OCI-LY1 (cell line): ENCODE measurements at regions not wholly inside any gene's neighbourhood (a gene's known extent, or its start where the extent isn't known, plus 50 kb on each side); places are given as distances from the start of the nearest gene placed in this dataset.

Experiments
- H2AFZ ChIP-seq: fragments of 200-600 bp; sonication (generic), shearing (Covaris generic); 2 replicates; pipeline ENCODE4 v1.6.0; 2014; ENCODE audit warnings: antibody characterized with exemption, mild to moderate bottlenecking, low read length
- H3F3A ChIP-seq: fragments of 200-600 bp; sonication (generic), shearing (Covaris generic); 2 replicates; pipeline ENCODE4 v1.6.0; 2014; ENCODE audit warnings: mild to moderate bottlenecking, antibody characterized with exemption, low read length, moderate library complexity; ENCODE audit not compliant: insufficient read depth
- H3K27ac ChIP-seq: fragments of 200-600 bp; sonication (generic); 2 replicates; pipeline ENCODE4 v1.5.1; 2014; ENCODE audit warnings: low read length, mixed run types, mild to moderate bottlenecking, low read depth; ENCODE audit not compliant: poor library complexity, severe bottlenecking
- H3K27me3 ChIP-seq: fragments of 200-600 bp; sonication (generic); 2 replicates; pipeline ENCODE4 v1.6.0; 2014; ENCODE audit warnings: antibody characterized with exemption, mild to moderate bottlenecking, low read length, moderate library complexity; ENCODE audit not compliant: insufficient read depth
- H3K36me3 ChIP-seq: fragments of 200-600 bp; sonication (generic); 2 replicates; pipeline ENCODE4 v1.6.1; 2014; ENCODE audit warnings: mild to moderate bottlenecking, antibody characterized with exemption, low read length, moderate library complexity, mixed read lengths; ENCODE audit not compliant: insufficient read depth
- H3K4me1 ChIP-seq: fragments of 200-600 bp; sonication (generic); 2 replicates; pipeline ENCODE4 v1.5.1; 2014; ENCODE audit warnings: mild to moderate bottlenecking, low read length, moderate library complexity; ENCODE audit not compliant: insufficient read depth, severe bottlenecking
- H3K4me2 ChIP-seq: fragments of 200-600 bp; sonication (generic), shearing (Covaris generic); 2 replicates; pipeline ENCODE4 v1.6.1; 2014; ENCODE audit warnings: low read length
- H3K4me3 ChIP-seq: fragments of 200-600 bp; sonication (generic); 2 replicates; pipeline ENCODE4 v1.5.1; 2014; ENCODE audit warnings: low read length, low read depth, mild to moderate bottlenecking, mixed read lengths; ENCODE audit not compliant: poor library complexity, severe bottlenecking
- H3K79me2 ChIP-seq: fragments of 200-600 bp; shearing (Covaris generic); 2 replicates; pipeline ENCODE4 v1.6.1; 2016; ENCODE audit warnings: mixed run types, low read length, mixed read lengths; ENCODE audit not compliant: insufficient read depth
- H3K9ac ChIP-seq: fragments of 200-600 bp; sonication (generic), shearing (Covaris generic); 2 replicates; pipeline ENCODE4 v1.6.1; 2014; ENCODE audit warnings: mild to moderate bottlenecking, low read length, mixed read lengths
- H3K9me2 ChIP-seq: fragments of 200-600 bp; sonication (generic), shearing (Covaris generic); 2 replicates; pipeline ENCODE4 v1.6.1; 2014; ENCODE audit warnings: low read depth, mild to moderate bottlenecking, low read length, mixed read lengths
- H3K9me3 ChIP-seq: fragments of 200-600 bp; shearing (Covaris generic); 2 replicates; pipeline ENCODE4 v1.6.1; 2014; ENCODE audit warnings: low read length, mixed read lengths
- H4K20me1 ChIP-seq: fragments of 200-600 bp; sonication (generic), shearing (Covaris generic); 2 replicates; pipeline ENCODE4 v1.6.0; 2016; ENCODE audit warnings: mild to moderate bottlenecking, low read length; ENCODE audit not compliant: insufficient read depth
- EZH2 ChIP-seq: fragments of 200-600 bp; sonication (generic), shearing (Covaris generic); IDR thresholded peaks from 2 replicates; pipeline ENCODE4 v1.8.0; 2017; ENCODE audit warnings: borderline replicate concordance, mixed run types, mild to moderate bottlenecking, antibody characterized with exemption, low read length, moderate library complexity, mixed read lengths
- TF ChIP-seq, protein P1 (sequence below): fragments of 200-600 bp; sonication (generic), shearing (Covaris generic); IDR thresholded peaks from 2 replicates; pipeline ENCODE4 v1.5.1; 2017; ENCODE audit warnings: mild to moderate bottlenecking, antibody characterized with exemption, low read length, moderate library complexity, mixed read lengths

DNA sequence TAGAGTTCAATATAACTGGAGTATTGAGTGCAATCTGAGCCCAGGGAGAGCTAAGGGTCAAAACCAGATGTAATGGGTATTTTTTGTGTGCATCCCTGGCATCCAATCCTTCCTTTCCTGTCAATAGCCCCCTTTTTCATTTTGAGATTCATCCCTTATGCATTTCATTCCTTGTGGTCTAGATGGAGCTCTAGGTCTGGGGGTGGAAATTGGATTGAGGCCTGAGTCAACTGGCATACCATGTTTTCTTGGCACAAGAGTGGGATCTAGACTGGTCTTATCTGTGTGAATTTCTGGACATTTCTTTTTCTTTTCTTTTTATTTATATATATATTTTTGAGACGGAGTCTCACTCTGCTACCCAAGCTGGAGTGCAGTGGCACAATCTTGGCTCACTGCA, 67.3 kb upstream of the RAB3GAP2 start:
- H3K27ac ChIP-seq = no peak overlapping the region
- H3K9ac ChIP-seq = no peak overlapping the region
- H4K20me1 ChIP-seq = no peaks in the 10 kb centered on the region
- H3K9me3 ChIP-seq = no peaks in the 10 kb centered on the region
- TF ChIP-seq, protein P1, sequence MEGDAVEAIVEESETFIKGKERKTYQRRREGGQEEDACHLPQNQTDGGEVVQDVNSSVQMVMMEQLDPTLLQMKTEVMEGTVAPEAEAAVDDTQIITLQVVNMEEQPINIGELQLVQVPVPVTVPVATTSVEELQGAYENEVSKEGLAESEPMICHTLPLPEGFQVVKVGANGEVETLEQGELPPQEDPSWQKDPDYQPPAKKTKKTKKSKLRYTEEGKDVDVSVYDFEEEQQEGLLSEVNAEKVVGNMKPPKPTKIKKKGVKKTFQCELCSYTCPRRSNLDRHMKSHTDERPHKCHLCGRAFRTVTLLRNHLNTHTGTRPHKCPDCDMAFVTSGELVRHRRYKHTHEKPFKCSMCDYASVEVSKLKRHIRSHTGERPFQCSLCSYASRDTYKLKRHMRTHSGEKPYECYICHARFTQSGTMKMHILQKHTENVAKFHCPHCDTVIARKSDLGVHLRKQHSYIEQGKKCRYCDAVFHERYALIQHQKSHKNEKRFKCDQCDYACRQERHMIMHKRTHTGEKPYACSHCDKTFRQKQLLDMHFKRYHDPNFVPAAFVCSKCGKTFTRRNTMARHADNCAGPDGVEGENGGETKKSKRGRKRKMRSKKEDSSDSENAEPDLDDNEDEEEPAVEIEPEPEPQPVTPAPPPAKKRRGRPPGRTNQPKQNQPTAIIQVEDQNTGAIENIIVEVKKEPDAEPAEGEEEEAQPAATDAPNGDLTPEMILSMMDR = no peak
- TF ChIP-seq EZH2 = no peak
- no peaks in the 10 kb centered on the region for H3K9me2 ChIP-seq
- H2AFZ ChIP-seq = no peak overlapping the region
- no peaks in the 10 kb centered on the region for H3F3A ChIP-seq
- no peak overlapping the region for H3K4me3 ChIP-seq
- H3K79me2 ChIP-seq = no peaks in the 10 kb centered on the region
- H3K36me3 ChIP-seq = no peaks in the 10 kb centered on the region
- H3K4me1 ChIP-seq = no peaks in the 10 kb centered on the region
- H3K4me2 ChIP-seq = no peak overlapping the region
- 0 out of 2 replicates have a peak, but pooled peaks cover 5% of the 10 kb centered on the region for H3K27me3 ChIP-seq

DNA sequence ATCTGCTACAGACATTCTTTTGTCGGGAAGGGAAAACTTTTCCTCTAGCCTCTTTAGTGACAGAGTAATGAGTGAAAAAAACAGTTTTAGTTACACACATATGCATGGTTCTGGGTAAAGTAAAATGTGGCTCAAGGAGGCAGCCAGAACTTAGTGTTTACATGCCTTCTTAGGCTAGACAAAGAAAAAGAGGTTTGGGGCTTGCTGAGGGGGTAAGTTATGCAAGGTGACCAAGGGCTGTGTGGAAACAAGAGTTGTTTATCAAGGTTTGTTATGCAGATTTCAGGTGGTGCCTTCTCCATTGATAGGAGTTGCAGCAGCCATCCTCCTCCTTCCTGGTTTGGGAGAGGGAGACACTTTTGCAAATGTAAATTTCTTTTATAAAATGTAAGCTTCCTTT, 66.5 kb upstream of the RAB3GAP2 start:
- Histone ChIP-seq H2AFZ (no peak overlapping the region), H3K9me3 (no peaks in the 10 kb centered on the region), H3K9me2 (no peaks in the 10 kb centered on the region), H3K9ac (no peak overlapping the region), H3K79me2 (no peaks in the 10 kb centered on the region), H3K4me2 (no peak overlapping the region), H3K4me3 (no peak overlapping the region), H3K27ac (no peak overlapping the region), H4K20me1 (no peaks in the 10 kb centered on the region), H3K4me1 (no peaks in the 10 kb centered on the region), H3F3A (no peaks in the 10 kb centered on the region), H3K27me3 (0 out of 2 replicates have a peak, but pooled peaks cover 5% of the 10 kb centered on the region), H3K36me3 (no peaks in the 10 kb centered on the region)
- TF ChIP-seq EZH2 = no peak
- TF ChIP-seq, protein P1 = no peak

DNA sequence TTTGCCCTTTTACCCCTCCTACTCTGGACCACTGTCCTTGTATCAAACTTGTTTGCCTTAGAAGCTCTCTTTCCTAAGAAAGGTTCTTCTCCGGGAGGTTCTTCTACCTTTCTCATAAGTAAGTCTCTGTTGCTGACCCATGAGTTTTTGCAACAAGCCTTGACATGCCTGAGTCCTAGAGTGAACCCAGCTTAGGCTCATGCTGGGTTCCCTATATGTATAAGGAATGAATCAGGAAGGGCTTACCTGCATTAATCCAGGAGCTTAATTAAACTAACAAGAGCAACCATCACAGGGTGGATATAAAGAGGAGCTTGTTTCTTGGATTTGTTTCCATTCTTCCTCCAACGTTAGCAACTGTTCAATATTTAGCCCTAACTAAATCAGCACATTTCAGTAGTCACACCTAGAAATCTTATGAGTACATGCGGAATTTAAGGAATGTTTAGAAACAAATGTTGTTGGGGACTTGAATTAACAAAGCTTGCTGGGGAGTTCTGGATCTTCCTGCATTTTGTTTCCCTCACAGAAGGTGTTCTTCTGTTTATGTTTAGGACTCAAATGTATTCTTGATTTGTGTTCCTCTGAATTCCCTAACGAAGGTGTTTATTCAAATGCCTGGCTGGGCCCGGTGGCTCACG, 64.3 kb upstream of the RAB3GAP2 start:
- Histone ChIP-seq H3K36me3 (no peaks in the 10 kb centered on the region), H3K27ac (no peak overlapping the region), H3K4me2 (no peak overlapping the region), H3F3A (no peaks in the 10 kb centered on the region), H3K9ac (no peak overlapping the region), H3K9me3 (no peaks in the 10 kb centered on the region), H3K9me2 (no peaks in the 10 kb centered on the region), H3K4me1 (no peaks in the 10 kb centered on the region), H4K20me1 (no peaks in the 10 kb centered on the region), H3K27me3 (0 out of 2 replicates have a peak, but pooled peaks cover 5% of the 10 kb centered on the region), H2AFZ (no peak overlapping the region), H3K4me3 (no peak overlapping the region), H3K79me2 (no peaks in the 10 kb centered on the region)
- TF ChIP-seq, protein P1 = no peak
- no peak for TF ChIP-seq EZH2
